ENCODE measurements at regions not wholly inside any gene's neighbourhood (a gene's known extent, or its start where the extent isn't known, plus 50 kb on each side); places are given as distances from the start of the nearest gene placed in this dataset.

- no peak for TF ChIP-seq POLR2A (IDR thresholded peaks at IDR 0.05; ENCODE audit: low read depth, low read length)
- TF ChIP-seq TAF1 (IDR thresholded peaks at IDR 0.05; ENCODE audit: low read depth, low read length), result no peak
- TF ChIP-seq POLR2AphosphoS5 (IDR thresholded peaks at IDR 0.05; ENCODE audit: low read depth, low read length), result no peak
Observed at GRCh38 chr7:17546592-17546991, 248.1 kb downstream of the AHR start.
